GM19023 (cell line): ENCODE measurements at regions not wholly inside any gene's neighbourhood (a gene's known extent, or its start where the extent isn't known, plus 50 kb on each side); places are given as distances from the start of the nearest gene placed in this dataset.
A peak's percentile ranks its signal among the peaks of the same experiment; 100 is the strongest.

Experiments
- ATAC-seq: cut with Tn5 transposase; IDR thresholded peaks from one replicate; pipeline ENCODE4 v1.9.1; 2021; ENCODE audit warnings: mild to moderate bottlenecking, moderate library complexity; ENCODE audit not compliant: unreplicated experiment

GRCh38 chr3:190252080-190252479 lies 70.2 kb downstream of the CLDN1 start:
- ATAC-seq, result no peak

- ATAC-seq, result no peak
These were observed 72.8 kb downstream of the CLDN1 start for GRCh38 chr3:190249414-190249813.

- no peak for ATAC-seq
These were observed 80.1 kb downstream of the CLDN1 start for GRCh38 chr3:190242147-190242546.

- no peak for ATAC-seq
These were observed 82.9 kb downstream of the CLDN1 start for GRCh38 chr3:190239325-190239724.

GRCh38 chr3:190238871-190239270 lies 83.4 kb downstream of the CLDN1 start:
- ATAC-seq, result no peak

GRCh38 chr3:190234621-190235020 lies 87.6 kb downstream of the CLDN1 start:
- no peak for ATAC-seq

- ATAC-seq, result no peak
These were observed 92.4 kb downstream of the CLDN1 start for GRCh38 chr3:190229632-190230424.

- no peak for ATAC-seq
These were observed 95.2 kb downstream of the CLDN1 start for GRCh38 chr3:190227064-190227463.

- no peak for ATAC-seq
These were observed 97.2 kb downstream of the CLDN1 start for GRCh38 chr3:190224863-190225692.

GRCh38 chr3:190224456-190224855 lies 97.8 kb downstream of the CLDN1 start:
- no peak for ATAC-seq

- no peak for ATAC-seq
These were observed 99.3 kb downstream of the CLDN1 start for GRCh38 chr3:190222916-190223315.

GRCh38 chr3:190222360-190222759 lies 99.9 kb downstream of the CLDN1 start:
- ATAC-seq, result no peak

- ATAC-seq, result no peak
These were observed 99.7 kb upstream of the P3H2 start for GRCh38 chr3:190220362-190220761.

GRCh38 chr3:190217081-190217480 lies 96.4 kb upstream of the P3H2 start:
- ATAC-seq, result no peak

GRCh38 chr3:190213727-190214126 lies 93.0 kb upstream of the P3H2 start:
- no peak for ATAC-seq

GRCh38 chr3:190210608-190211007 lies 89.9 kb upstream of the P3H2 start:
- ATAC-seq, result no peak

- no peak for ATAC-seq
These were observed 88.8 kb upstream of the P3H2 start for GRCh38 chr3:190209533-190209932.

- ATAC-seq, result no peak
These were observed 87.5 kb upstream of the P3H2 start for GRCh38 chr3:190208196-190208595.

- ATAC-seq, result peak; percentile 57
These were observed 85.0 kb upstream of the P3H2 start for GRCh38 chr3:190205739-190206138.

GRCh38 chr3:190204200-190204599 lies 83.5 kb upstream of the P3H2 start:
- no peak for ATAC-seq

GRCh38 chr3:190197346-190197763 lies 76.7 kb upstream of the P3H2 start:
- ATAC-seq, result no peak

GRCh38 chr3:190194506-190194905 lies 73.8 kb upstream of the P3H2 start:
- ATAC-seq, result no peak
